OCI-LY7 (cell line): ENCODE measurements at regions not wholly inside any gene's neighbourhood (a gene's known extent, or its start where the extent isn't known, plus 50 kb on each side); places are given as distances from the start of the nearest gene placed in this dataset.

ENCODE experiments used
- BruUV-seq: library from RNA; stranded (reverse); fragments of 400-500 nt; replicated peaks from 2 replicates; lab custom pipeline; 2021; lab: Mats Ljungman, UMichigan
- CTCF ChIA-PET: fragments of 300-600 bp; sonication (Branson Sonifier 250); formaldehyde crosslinking; loops from one replicate; lab custom pipeline; 2022; ENCODE audit warnings: antibody characterized with exemption; ENCODE audit not compliant: unreplicated experiment; lab: Charles Lee
- POLR2A ChIA-PET: fragments of 300-600 bp; sonication (Branson Sonifier 250); formaldehyde crosslinking; loops from one replicate; lab custom pipeline; 2022; ENCODE audit warnings: antibody characterized with exemption; lab: Charles Lee
- DNase-seq: peaks from one replicate; pipeline ENCODE4 v3.0.0-alpha.2; 2015; ENCODE audit warnings: low spot score
- H2AFZ ChIP-seq: fragments of 200-600 bp; sonication (generic), shearing (Covaris generic); 2 replicates; pipeline ENCODE4 v1.6.1; 2014; ENCODE audit warnings: mild to moderate bottlenecking, antibody characterized with exemption, low read length, moderate library complexity
- H3K27ac ChIP-seq: fragments of 200-600 bp; sonication (generic); 2 replicates; pipeline ENCODE4 v1.5.1; 2014; ENCODE audit warnings: mixed run types, low read depth, mild to moderate bottlenecking, moderate library complexity, low read length, inconsistent platforms; ENCODE audit not compliant: poor library complexity, severe bottlenecking
- H3K36me3 ChIP-seq: fragments of 200-600 bp; sonication (generic); 2 replicates; pipeline ENCODE4 v1.6.1; 2014; ENCODE audit warnings: mild to moderate bottlenecking, antibody characterized with exemption, low read length, moderate library complexity, mixed read lengths; ENCODE audit not compliant: insufficient read depth
- H3K4me1 ChIP-seq: fragments of 200-600 bp; sonication (generic); 2 replicates; pipeline ENCODE4 v1.5.1; 2014; ENCODE audit warnings: mild to moderate bottlenecking, low read length; ENCODE audit not compliant: insufficient read depth, poor library complexity, severe bottlenecking
- H3K4me2 ChIP-seq: fragments of 200-600 bp; sonication (generic); 2 replicates; pipeline ENCODE4 v1.6.1; 2014; ENCODE audit warnings: mild to moderate bottlenecking, low read length
- H3K4me3 ChIP-seq: fragments of 200-600 bp; sonication (generic); 2 replicates; pipeline ENCODE4 v1.5.1; 2014; ENCODE audit warnings: mild to moderate bottlenecking, low read depth, low read length; ENCODE audit not compliant: poor library complexity, severe bottlenecking
- H3K79me2 ChIP-seq: fragments of 200-600 bp; sonication (generic); 2 replicates; pipeline ENCODE4 v1.6.1; 2016; ENCODE audit warnings: low read depth, mild to moderate bottlenecking, low read length, moderate library complexity, mixed read lengths; ENCODE audit not compliant: insufficient read depth
- H3K9me2 ChIP-seq: fragments of 200-600 bp; sonication (generic); 2 replicates; pipeline ENCODE4 v1.6.1; 2016; ENCODE audit warnings: mild to moderate bottlenecking, low read length, mixed read lengths; ENCODE audit not compliant: insufficient read depth
- H3K9me3 ChIP-seq: fragments of 200-600 bp; sonication (generic); 2 replicates; pipeline ENCODE4 v1.6.1; 2014; ENCODE audit warnings: mild to moderate bottlenecking, mixed run types, low read length, mixed read lengths
- H4K20me1 ChIP-seq: fragments of 200-600 bp; sonication (generic); 2 replicates; pipeline ENCODE4 v1.6.1; 2014; ENCODE audit warnings: mild to moderate bottlenecking, antibody characterized with exemption, low read length, moderate library complexity, mixed read lengths; ENCODE audit not compliant: insufficient read depth
- EZH2phosphoT487 ChIP-seq: fragments of 200-600 bp; sonication (generic); IDR thresholded peaks from 2 replicates; pipeline ENCODE4 v1.6.1; 2018; ENCODE audit warnings: low read depth, borderline replicate concordance, mild to moderate bottlenecking, mixed run types, antibody characterized with exemption, low read length, moderate library complexity, mixed read lengths
- intact Hi-C: fragments of 100-400 bp; cut with micrococcal nuclease; formaldehyde crosslinking; loops from one replicate; pipeline ENCODE4 v1.10.0; 2022; ENCODE audit not compliant: unreplicated experiment
- TF ChIP-seq, protein P1 (sequence below): fragments of 200-600 bp; sonication (generic); conservative IDR thresholded peaks from 2 replicates; pipeline ENCODE4 v1.5.1; 2014; ENCODE audit warnings: mild to moderate bottlenecking, antibody characterized with exemption, low read length, moderate library complexity, mixed read lengths

DNA sequence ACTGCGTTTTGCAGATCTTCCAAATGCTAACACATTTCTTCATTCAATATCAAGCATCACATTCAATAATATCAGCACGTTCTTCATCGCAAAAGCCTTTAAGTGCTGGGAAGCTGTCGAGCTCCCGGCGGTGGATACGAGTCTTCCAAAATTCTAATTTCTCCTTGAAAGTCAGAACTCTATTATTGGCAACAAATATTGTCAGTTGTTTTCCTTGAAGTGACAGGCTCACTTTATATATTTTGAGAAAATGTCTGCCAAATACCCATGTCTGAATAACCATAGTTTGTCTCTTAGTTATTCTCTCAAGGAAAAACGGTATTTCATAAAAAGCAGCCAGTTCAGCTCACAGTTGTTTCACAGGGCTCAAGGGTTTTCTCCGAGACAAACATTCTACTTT, 226.2 kb upstream of the C1orf174 start:
- CTCF ChIA-PET = no interaction called here

DNA sequence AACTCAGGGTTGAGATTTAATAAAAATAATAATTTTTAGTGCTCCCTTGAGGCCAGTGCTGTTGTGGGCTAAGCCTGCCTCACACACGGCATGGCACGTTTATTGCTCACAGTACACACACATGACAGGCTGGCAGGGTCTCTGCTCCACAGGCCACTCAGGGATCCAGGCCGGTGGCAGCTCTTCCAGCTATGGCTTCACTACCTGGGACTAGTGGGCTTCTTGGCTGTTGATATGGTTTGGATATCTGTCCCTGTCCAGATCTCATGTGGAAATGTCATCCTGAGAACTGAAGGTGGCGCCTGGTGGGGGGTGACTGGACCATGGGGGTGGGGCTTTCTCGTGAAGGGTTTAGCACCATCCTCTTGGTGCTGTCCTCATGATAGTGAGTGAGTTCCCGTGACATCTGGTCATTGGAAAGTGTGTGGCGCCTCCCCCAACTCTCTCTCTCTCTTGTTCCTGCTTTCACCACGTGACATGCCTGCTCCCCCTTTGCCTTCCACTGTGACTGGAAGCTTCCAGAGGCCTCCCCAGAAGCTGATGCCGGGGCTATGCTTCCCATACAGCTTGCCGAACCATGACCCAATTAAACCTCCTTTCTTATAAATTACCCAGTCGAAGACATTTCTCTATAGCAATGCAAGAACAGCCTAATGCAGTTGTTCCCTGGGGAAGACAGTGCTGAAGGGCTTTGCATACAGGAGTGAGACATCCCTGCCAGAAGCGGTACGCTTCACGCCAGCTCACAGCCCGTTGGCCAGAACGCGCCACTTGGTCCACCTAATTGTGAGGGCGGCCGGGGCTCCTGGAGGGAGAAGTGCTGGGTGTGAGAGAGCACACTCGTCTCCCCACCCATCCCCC, 226.9 kb upstream of the C1orf174 start:
- no peaks in the 10 kb centered on the region for H4K20me1 ChIP-seq
- no peaks in the 10 kb centered on the region for H3K9me2 ChIP-seq
- TF ChIP-seq, protein P1, sequence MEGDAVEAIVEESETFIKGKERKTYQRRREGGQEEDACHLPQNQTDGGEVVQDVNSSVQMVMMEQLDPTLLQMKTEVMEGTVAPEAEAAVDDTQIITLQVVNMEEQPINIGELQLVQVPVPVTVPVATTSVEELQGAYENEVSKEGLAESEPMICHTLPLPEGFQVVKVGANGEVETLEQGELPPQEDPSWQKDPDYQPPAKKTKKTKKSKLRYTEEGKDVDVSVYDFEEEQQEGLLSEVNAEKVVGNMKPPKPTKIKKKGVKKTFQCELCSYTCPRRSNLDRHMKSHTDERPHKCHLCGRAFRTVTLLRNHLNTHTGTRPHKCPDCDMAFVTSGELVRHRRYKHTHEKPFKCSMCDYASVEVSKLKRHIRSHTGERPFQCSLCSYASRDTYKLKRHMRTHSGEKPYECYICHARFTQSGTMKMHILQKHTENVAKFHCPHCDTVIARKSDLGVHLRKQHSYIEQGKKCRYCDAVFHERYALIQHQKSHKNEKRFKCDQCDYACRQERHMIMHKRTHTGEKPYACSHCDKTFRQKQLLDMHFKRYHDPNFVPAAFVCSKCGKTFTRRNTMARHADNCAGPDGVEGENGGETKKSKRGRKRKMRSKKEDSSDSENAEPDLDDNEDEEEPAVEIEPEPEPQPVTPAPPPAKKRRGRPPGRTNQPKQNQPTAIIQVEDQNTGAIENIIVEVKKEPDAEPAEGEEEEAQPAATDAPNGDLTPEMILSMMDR = no peak
- TF ChIP-seq EZH2phosphoT487 = no peak
- no peak overlapping the region for H3K4me3 ChIP-seq
- CTCF ChIA-PET = no interaction called here
- no peaks in the 10 kb centered on the region for H3K4me1 ChIP-seq
- no TSS peak for BruUV-seq
- H2AFZ ChIP-seq = no peak overlapping the region
- H3K36me3 ChIP-seq = no peaks in the 10 kb centered on the region
- intact Hi-C loops = no loop called here
- no peak overlapping the region for H3K27ac ChIP-seq
- H3K4me2 ChIP-seq = no peak overlapping the region
- H3K79me2 ChIP-seq = no peaks in the 10 kb centered on the region
- POLR2A ChIA-PET = interaction anchor here (0.5 kb wide), 1 partner anchor 462 kb away, joined by 3 read pairs; no protein-coding TSS in a partner anchor
- no peak for DNase-seq
- no peaks in the 10 kb centered on the region for H3K9me3 ChIP-seq

More for the DNA sequence above, 226.2 kb upstream of the C1orf174 start:
- BruUV-seq = no TSS peak
- no peaks in the 10 kb centered on the region for H3K36me3 ChIP-seq
- TF ChIP-seq, protein P1 = no peak
- TF ChIP-seq EZH2phosphoT487 = no peak
- intact Hi-C loops = no loop called here
- no peaks in the 10 kb centered on the region for H3K79me2 ChIP-seq
- H3K9me2 ChIP-seq = no peaks in the 10 kb centered on the region
- H4K20me1 ChIP-seq = no peaks in the 10 kb centered on the region
- no peak overlapping the region for H3K27ac ChIP-seq
- POLR2A ChIA-PET = interaction anchor here (0.5 kb wide), 1 partner anchor 461 kb away, joined by 3 read pairs; no protein-coding TSS in a partner anchor
- H3K9me3 ChIP-seq = no peaks in the 10 kb centered on the region
- H3K4me2 ChIP-seq = no peak overlapping the region
- no peak overlapping the region for H3K4me3 ChIP-seq
- DNase-seq = no peak
- H2AFZ ChIP-seq = no peak overlapping the region
- no peaks in the 10 kb centered on the region for H3K4me1 ChIP-seq

DNA sequence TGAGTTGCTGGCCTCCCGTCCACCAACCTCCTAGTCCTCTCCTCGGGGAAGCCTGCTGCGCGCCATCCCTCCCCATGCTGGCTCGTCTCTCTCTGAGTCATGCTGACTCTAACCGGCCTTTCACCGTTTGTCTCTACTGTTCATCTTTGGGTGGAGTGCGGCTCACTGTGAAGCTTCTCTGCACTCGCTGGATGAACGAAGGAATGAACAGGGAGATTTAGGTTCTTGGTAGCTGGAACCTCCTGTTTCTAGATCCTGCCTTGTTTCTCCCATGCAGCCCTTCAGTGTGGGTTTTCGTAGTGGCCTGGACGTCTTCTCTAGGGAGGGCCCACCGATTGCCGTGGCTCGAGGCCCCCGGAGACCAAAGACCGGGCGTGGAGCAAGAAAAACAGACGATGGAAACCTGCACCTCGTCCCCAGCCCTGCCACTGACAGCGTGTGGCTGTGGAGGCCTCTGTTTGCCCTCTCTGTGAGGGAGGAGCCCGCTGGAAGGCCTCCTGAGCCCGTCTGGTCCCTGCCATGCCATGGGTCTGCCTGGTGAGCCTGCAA, 227.6 kb upstream of the C1orf174 start:
- no peaks in the 10 kb centered on the region for H3K4me1 ChIP-seq
- H3K4me2 ChIP-seq = no peak overlapping the region
- H3K9me3 ChIP-seq = no peaks in the 10 kb centered on the region
- H3K79me2 ChIP-seq = no peaks in the 10 kb centered on the region
- no peaks in the 10 kb centered on the region for H3K9me2 ChIP-seq
- no peak for TF ChIP-seq EZH2phosphoT487
- TF ChIP-seq, protein P1 = no peak
- BruUV-seq = no TSS peak
- H3K4me3 ChIP-seq = no peak overlapping the region
- H3K27ac ChIP-seq = no peak overlapping the region
- no peaks in the 10 kb centered on the region for H3K36me3 ChIP-seq
- H2AFZ ChIP-seq = no peak overlapping the region
- intact Hi-C loops = no loop called here
- ChIA-PET CTCF (no interaction called here), POLR2A (no interaction called here)
- DNase-seq = no peak
- H4K20me1 ChIP-seq = no peaks in the 10 kb centered on the region
